HG03280 (cell line): ENCODE measurements at regions not wholly inside any gene's neighbourhood (a gene's known extent, or its start where the extent isn't known, plus 50 kb on each side); places are given as distances from the start of the nearest gene placed in this dataset.

Source experiments
- ATAC-seq: cut with Tn5 transposase; IDR thresholded peaks from one replicate; pipeline ENCODE4 v1.9.1; 2021; ENCODE audit warnings: mild to moderate bottlenecking, moderate library complexity; ENCODE audit not compliant: unreplicated experiment

DNA sequence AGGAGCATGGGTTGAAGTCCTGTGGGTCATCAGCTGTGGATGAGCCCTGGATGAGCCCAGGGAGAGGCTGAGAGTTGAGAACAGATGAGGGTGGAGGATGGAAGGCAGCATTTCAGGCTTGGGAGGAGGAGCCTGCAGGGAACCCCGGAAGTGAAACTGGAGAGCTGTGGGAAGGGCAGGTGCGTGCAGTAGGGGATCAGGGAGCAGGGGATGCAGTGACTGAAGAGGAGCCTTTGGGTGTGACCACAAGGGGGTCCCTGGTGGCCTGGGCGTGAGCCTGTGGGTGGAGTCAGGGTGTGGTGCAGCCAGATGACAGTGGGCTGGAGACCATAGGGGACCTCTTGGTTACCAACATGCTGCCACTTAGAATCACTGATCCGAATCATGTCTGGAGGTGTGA lies 115.5 kb downstream of the PAPOLA start:
- no peak for ATAC-seq

GRCh38 chr14:96622926-96623325 lies 120.7 kb downstream of the PAPOLA start:
- ATAC-seq: no peak

- ATAC-seq: no peak
These were observed 121.7 kb downstream of the PAPOLA start for GRCh38 chr14:96623676-96624484.

- no peak for ATAC-seq
These were observed 122.7 kb downstream of the PAPOLA start for GRCh38 chr14:96624661-96625425.

DNA sequence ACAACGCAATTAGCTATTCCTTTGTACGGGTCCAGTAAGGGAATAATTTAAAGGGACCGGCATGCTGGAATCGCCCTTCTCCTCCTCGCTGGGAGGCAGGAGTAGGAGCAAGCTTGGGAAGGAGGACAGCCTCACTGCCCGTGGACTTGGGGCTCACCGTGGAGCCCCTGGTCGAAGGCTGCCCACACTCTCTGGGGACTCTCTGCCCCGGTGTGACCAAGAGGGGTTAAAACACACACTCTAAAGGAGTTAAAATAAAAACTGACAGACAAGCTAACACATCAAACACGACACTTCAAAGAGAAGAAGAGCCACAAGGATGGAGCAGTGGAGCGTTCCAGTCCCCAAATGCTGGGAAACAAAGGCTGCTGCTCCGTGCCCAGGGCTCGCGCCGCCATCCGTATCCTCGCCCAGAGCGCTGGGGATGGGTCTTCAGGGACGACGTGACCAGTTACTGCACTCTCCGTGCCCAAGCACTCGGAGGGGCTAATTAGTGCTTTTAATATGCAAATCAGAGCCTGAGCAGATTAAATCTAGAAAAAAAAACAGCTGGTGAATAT lies 123.3 kb downstream of the PAPOLA start:
- ATAC-seq: no peak

DNA sequence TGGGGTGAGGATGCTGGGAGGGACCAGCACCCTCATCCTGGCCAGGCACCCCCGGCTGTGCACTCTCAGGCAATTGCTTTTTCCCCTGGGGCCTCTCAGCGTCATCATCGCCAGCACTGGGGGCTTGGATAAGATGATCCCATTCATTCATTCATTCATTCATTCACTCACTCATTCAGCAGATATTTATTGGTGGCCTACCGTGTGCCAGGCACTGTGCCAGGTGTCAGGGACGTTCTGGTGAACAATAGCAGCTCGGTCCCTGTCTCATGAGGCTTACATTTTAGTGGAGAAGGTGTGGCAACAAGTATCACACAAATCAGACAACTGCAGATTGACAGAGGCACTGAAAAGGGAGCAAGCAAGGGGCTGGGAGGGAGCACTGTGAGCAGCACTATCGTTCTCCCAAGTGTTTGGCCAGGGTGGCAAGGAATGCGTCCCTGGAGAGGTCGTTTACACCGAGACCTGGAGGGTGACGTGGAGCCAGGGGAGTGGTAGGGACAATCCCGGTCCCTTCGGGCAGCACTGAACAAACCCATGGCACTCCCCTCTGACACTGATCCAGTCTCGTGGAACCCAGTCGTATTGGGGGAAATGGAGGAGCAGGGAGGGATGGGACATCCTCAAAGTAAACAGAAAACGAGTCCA lies 124.1 kb downstream of the PAPOLA start:
- ATAC-seq: no peak

DNA sequence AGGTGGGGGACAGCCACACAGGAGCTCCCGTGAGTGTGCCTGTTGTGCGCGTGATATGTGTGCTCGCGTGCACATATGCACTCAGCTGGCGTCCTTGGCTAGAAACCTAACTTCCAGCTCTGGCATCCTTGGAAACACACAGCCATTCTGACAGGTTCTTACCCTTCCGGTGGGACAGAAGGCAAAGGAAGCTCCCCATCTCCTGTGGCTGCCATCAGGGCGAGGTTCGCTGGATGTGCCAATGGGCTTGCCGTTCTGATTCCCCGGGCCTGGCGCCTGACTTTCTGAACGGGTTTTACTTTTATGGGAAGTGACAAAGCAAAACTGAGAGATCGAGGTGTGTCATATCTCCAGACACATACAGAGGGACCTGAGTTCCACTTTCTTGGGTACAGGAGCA lies 124.7 kb downstream of the PAPOLA start:
- ATAC-seq: no peak

DNA sequence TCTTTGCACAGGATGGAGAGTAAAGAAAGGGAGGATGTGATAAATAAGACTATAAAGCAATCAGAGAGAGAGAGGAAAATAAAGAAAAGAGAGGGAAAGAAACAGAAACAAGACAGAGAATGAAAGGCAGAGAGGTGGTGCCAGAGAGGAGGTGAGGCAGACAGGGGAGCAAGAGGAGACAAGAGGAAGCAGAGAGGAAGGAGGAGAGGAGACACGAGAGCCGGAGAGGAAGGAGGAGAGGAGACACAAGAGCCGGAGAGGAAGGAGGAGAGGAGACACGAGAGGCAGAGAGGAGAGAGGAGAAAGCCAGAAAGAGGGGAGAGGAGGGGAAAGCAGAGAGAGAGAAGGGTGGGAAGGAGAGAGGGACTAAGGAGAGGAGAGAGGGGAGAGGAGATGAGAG lies 125.2 kb downstream of the PAPOLA start:
- no peak for ATAC-seq

DNA sequence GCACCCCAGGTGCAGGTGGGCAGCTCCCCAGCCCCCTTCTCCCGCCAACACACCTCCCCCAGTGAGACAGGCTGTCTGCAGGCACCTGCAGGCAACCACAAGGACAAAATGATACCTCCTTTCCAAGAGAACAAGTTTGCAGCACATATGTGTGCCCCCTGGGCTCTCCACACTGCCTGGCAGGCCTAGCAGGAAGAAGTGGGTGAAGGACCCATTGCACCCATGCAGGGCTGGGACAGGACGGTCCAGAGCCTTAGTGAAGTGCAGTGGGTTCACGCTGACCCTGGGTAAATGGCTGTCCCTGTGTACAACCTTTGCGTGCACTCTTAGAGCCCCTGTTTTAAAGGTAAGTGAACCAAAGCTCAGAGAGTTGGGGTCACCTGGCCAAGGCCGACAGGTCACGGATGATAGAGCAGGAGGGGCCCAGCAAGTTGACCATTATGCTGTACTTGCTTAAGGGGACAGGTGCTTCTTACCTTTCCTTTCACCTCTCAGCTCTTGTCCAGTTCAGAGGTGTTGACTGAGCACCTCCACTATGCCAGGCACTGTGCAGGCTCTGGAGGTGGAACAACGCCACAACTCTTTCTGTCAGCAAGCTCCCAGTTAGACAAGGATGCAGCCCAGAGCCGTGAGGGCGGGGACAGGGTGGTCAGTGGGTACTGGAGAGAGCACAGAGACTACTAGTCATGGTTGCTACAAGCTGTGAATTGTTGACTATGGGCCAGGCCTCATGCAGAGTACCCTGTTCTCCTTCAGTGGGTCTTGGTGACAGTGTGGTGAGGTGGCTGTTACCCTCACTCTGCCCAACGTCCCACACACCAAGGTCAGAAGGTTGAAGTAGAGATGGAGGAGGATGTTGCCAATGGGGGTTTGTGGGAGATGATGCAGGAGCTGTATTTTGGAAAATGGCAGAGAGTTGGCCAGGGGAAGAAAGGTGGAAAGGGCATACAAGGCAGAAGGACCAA lies 125.9 kb downstream of the PAPOLA start:
- ATAC-seq: no peak

GRCh38 chr14:96629082-96629481 lies 126.9 kb downstream of the PAPOLA start:
- no peak for ATAC-seq

DNA sequence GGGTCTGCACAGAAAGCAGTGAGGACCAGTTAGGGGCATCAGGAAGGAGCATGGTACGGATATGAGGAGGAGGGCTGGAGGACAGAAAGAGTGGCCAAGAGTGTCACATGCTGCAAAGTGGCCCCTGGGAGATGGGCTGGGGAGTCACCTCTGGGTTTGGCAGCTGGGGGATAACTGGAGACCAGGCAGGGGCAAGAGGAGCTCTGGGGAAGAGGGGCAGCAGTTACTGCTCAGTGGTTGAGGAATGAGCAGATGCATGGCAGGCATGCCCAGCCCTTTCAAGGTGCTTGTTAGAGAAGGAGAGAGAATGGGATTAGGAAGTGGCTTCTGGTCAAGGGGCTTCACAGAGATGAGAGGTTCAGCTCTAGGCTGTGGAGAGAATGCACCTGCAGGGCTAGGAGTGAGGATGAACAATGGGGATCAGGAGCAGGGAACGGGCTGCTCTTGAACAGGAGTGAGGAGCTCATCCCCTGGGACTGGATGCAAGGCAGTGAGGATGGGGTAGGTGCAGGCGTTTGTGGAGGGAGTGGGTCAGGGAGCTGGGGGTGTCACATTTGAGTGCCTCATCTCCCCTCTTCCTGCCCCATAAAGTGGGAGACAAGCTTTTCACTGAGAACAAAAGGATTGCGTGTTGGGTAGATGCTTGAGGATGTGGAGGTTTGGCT lies 127.5 kb downstream of the PAPOLA start:
- ATAC-seq: no peak

DNA sequence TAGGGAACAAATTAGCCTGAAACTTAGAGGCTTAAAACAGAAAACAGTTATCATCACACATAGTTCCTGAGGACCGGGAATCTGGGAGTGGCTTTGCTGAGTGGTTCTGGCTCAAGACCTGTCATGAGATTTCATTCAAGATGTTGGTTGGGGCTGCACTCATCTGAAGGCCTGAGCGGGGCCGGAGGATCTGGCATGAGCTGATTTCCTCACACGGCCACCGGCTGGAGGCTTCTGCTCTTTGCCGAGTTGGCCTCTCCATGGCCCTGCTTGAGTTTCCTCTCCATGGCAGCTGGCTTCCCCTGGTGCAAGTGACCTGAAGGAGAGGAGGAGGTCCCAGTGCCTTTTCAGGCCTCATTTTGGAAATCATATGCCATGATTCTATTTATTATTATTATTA lies 128.1 kb downstream of the PAPOLA start:
- no peak for ATAC-seq

DNA sequence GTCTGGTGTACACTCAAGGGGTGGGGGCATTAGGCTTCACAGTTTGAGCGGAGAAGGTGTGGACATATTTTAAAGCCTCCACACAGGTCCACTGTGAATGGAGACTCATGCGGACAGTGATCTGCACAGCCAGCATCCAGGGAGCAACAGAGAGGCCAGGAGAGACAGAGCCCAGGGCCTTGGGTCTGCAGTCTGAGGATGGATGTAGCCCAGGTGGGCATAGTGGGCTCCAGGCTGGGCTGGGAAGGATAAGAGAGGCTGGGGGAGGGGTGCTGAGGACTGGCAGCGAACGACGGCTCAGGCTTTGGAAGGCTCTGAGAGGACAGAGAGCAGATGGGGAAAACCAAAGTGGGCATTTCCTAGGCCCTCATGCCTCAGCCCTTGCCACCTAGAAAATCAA lies 128.8 kb downstream of the PAPOLA start:
- no peak for ATAC-seq

DNA sequence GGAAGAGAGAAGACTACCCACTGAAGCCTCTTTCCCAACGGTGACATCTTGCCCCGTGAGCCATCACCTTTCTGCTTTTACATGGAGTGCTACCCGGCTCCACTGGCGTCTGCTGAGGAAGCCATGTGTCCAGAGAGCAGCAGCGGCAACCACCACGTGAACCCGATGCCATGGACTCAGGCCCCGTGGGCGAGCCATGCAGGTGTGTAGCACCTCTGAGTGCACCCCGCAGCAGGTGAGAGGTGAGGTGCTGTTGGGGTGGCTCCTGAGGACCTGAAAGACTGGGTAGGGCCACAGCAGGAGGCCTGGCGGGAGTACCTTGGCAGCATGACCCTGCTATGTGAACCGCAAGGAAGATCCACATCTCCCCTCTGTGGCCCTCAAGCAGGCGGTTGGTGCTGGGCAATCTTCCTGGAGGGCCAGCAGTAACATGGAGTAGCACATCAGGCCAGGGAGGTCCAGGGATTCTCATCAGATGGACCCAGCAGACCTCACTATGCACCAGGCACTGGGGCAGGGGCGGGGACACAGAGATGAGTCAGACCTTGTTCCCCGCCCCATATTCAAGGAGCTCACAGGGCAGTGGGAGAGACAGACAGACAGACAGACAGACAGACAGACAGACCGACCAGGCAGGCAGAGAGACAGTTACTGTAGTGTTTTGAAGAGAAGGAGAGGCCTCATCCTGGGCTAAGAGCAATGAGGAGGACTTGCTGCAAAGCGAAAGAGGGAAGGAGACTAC lies 129.6 kb downstream of the PAPOLA start:
- ATAC-seq: no peak

DNA sequence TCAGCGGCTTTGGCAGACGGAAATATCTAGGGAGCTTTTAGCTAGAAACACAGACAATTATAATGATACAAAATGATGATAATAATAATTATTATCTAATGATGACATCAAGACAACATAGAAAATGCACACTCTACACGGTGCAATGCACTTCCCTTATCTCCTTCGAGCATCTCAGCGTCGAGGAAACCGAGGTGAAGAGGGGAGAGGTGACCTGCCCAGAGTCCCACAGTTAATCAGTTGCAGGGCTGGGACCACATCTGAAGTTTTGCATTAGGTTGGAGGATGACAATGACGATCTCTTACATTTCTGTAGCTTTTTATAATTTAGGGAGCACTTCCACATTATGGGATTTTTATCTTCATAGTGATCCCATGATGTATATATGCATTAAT lies 130.2 kb downstream of the PAPOLA start:
- no peak for ATAC-seq

GRCh38 chr14:96633096-96633495 lies 130.9 kb downstream of the PAPOLA start:
- ATAC-seq: no peak

- ATAC-seq: no peak
These were observed 132.3 kb downstream of the PAPOLA start for GRCh38 chr14:96634481-96634880.

- no peak for ATAC-seq
These were observed 132.7 kb downstream of the PAPOLA start for GRCh38 chr14:96634896-96635295.

DNA sequence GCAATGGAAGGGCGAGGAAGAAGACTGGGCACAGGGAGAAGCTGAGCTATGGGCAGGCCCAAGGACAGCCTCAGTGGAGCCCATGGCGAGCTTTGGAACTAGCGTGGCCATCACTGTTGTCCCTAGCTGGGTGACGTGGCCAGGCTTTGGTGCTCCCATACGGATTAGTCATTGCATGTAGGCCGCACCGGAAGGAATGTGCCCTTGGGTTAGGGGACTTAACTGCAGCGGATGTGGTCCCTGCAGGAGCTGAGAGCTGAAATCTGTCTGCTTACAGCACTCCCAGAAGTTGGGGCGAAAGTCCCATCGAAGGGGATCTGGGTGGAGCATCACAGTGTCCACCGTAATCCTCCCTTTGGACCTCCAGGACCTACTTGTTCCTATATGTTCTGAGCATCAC lies 133.7 kb downstream of the PAPOLA start:
- no peak for ATAC-seq
